ENCODE measurements at regions not wholly inside any gene's neighbourhood (a gene's known extent, or its start where the extent isn't known, plus 50 kb on each side); places are given as distances from the start of the nearest gene placed in this dataset.

DNA sequence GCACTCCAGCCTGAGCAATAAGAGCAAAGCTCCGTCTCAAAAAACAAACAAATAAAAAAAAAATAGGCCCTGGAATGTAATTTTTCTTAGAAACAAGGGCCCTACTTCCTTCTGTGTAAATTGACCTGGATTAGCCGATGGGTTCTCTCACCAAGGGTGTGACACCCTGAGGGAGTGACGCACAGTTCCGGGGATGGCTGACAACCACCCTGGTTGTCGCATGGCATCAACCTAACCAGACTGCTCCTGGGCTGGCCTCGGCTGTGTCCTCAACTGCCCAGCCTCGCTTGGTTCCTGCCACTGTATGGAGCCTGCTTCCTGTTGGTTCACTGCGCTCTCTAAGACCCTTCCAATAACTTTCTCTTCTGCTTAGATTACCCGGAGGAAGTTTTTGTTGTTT lies 51.2 kb upstream of the SPATA31D4 start:
- no peaks in the 10 kb centered on the region for H3K79me1 ChIP-seq (replicated peaks; ENCODE audit: low read length, poor library complexity, severe bottlenecking)
- no peaks in the 10 kb centered on the region for H3K9me3 ChIP-seq (ENCODE audit: control insufficient read depth, low read length)
- H3K9ac ChIP-seq (ENCODE audit: low read length): no peak overlapping the region
- no peak overlapping the region for H3K14ac ChIP-seq (ENCODE audit: low read length in 2 of 2)
- no peak overlapping the region for H3K4me2 ChIP-seq (ENCODE audit: low read length, poor library complexity, severe bottlenecking)
- no peaks in the 10 kb centered on the region for H3K36me3 ChIP-seq (ENCODE audit: control insufficient read depth in 1 of 2, insufficient read depth in 2 of 2, low read depth in 1 of 2, low read length in 2 of 2)
- 90% methylated on average over 9 of the region's 9 CpGs for WGBS
- no peak for DNase-seq
- H3K4me3 ChIP-seq (ENCODE audit: insufficient read depth in 1 of 2, low read depth in 1 of 2, low read length in 2 of 2): no peak overlapping the region
- no peak overlapping the region for H2AFZ ChIP-seq (ENCODE audit: low read depth, low read length)
- H2BK120ac ChIP-seq (ENCODE audit: low read depth, low read length): no peak overlapping the region
- H3K27ac ChIP-seq (ENCODE audit: low read length, poor library complexity, severe bottlenecking): no peak overlapping the region
- no peaks in the 10 kb centered on the region for H3K27me3 ChIP-seq (ENCODE audit: control insufficient read depth in 1 of 2, insufficient read depth in 1 of 2, low read length in 2 of 2)
- H2BK15ac ChIP-seq (ENCODE audit: low read depth, poor library complexity, severe bottlenecking): no peak overlapping the region
- H3K4ac ChIP-seq (ENCODE audit: low read depth in 1 of 2, low read length in 2 of 2): no peak overlapping the region
- no peak overlapping the region for H2AK5ac ChIP-seq (ENCODE audit: low read length, severe bottlenecking)
- peak overlapping the region; percentile 81 for H4K8ac ChIP-seq (ENCODE audit: low read length)
- no peak overlapping the region for H3K23ac ChIP-seq (ENCODE audit: low read length in 2 of 2)
- H4K91ac ChIP-seq (ENCODE audit: low read length): peak overlapping the region; percentile 78
- peak overlapping the region; percentile 92 to 93 for H2BK12ac ChIP-seq (ENCODE audit: low read length in 2 of 2)
- H2BK5ac ChIP-seq (ENCODE audit: low read depth, low read length, poor library complexity, severe bottlenecking): no peak overlapping the region
- peaks cover 2% of the 10 kb centered on the region for H3K4me1 ChIP-seq (ENCODE audit: control insufficient read depth, insufficient read depth, low read depth, low read length)
- H3K18ac ChIP-seq (ENCODE audit: low read depth in 1 of 2, low read length in 2 of 2): peak overlapping the region; percentile 59 to 67

Data from mesenchymal stem cell (in vitro differentiated cells and primary cell).